Esophagus muscularis mucosa (tissue), 4 donors: ENCODE measurements at regions not wholly inside any gene's neighbourhood (a gene's known extent, or its start where the extent isn't known, plus 50 kb on each side); places are given as distances from the start of the nearest gene placed in this dataset.

Experiments used
- CTCF ChIP-seq, 3 experiments: fragments of 200-600 bp in 2 of 3; fragments of 450-650 bp in 1 of 3; sonication (generic) in 2 of 3; IDR thresholded peaks; one replicate each; pipeline ENCODE4 v1.5.1; 2017 to 2019; ENCODE audit warnings: antibody characterized with exemption in 3 of 3, mild to moderate bottlenecking in 2 of 3, moderate library complexity in 1 of 3
- EP300 ChIP-seq: sonication (generic); formaldehyde crosslinking; IDR thresholded peaks from one replicate; pipeline ENCODE4 v1.6.1; 2017; ENCODE audit warnings: antibody characterized with exemption
- POLR2A ChIP-seq: fragments of 450-650 bp; IDR thresholded peaks from one replicate; pipeline ENCODE4 v1.6.1; 2017; ENCODE audit warnings: antibody characterized with exemption, moderate library complexity, mild to moderate bottlenecking, low read depth
- POLR2AphosphoS5 ChIP-seq, 2 donors: sonication (generic); formaldehyde crosslinking; IDR thresholded peaks; one replicate each; pipeline ENCODE4 v1.6.1; 2017; ENCODE audit warnings: antibody characterized with exemption in 2 of 2

GRCh38 chr18:78820161-78820834, 159.3 kb upstream of the SALL3 start:
- TF ChIP-seq POLR2A (no peak), CTCF (IDR thresholded peaks at IDR 0.05) (no peak), POLR2AphosphoS5 (IDR thresholded peaks at IDR 0.05) (no peak), EP300 (no peak)
